Suprapubic skin (tissue), 4 donors: ENCODE measurements at regions not wholly inside any gene's neighbourhood (a gene's known extent, or its start where the extent isn't known, plus 50 kb on each side); places are given as distances from the start of the nearest gene placed in this dataset.

Experiments used
- CTCF ChIP-seq, 2 donors: fragments of 200-600 bp in 1 of 2; fragments of 450-650 bp in 1 of 2; sonication (generic) in 1 of 2; IDR thresholded peaks; one replicate each; pipeline ENCODE4 v1.5.1; 2016 to 2019; ENCODE audit warnings: antibody characterized with exemption in 2 of 2, mild to moderate bottlenecking in 1 of 2, moderate library complexity in 1 of 2
- EP300 ChIP-seq: sonication (generic); formaldehyde crosslinking; IDR thresholded peaks from one replicate; pipeline ENCODE4 v1.6.1; 2017; ENCODE audit warnings: antibody characterized with exemption
- POLR2A ChIP-seq, 2 donors: fragments of 450-650 bp; IDR thresholded peaks; one replicate each; pipeline ENCODE4 v1.6.1; 2017; ENCODE audit warnings: antibody characterized with exemption in 2 of 2, mild to moderate bottlenecking in 2 of 2, moderate library complexity in 2 of 2
- POLR2AphosphoS5 ChIP-seq, 3 donors: sonication (generic); formaldehyde crosslinking; IDR thresholded peaks; one replicate each; pipeline ENCODE4 v1.6.1; 2017; ENCODE audit warnings: antibody characterized with exemption in 3 of 3

GRCh38 chr1:40925834-40926410, 53.6 kb upstream of the CTPS1 start:
- no peak for TF ChIP-seq POLR2AphosphoS5 (IDR thresholded peaks at IDR 0.05)
- TF ChIP-seq CTCF (IDR thresholded peaks at IDR 0.05), result no peak
- TF ChIP-seq POLR2A (IDR thresholded peaks at IDR 0.05), result no peak
- no peak for TF ChIP-seq EP300
